GM18498 (cell line): ENCODE measurements at regions not wholly inside any gene's neighbourhood (a gene's known extent, or its start where the extent isn't known, plus 50 kb on each side); places are given as distances from the start of the nearest gene placed in this dataset.

Source experiments
- ATAC-seq: cut with Tn5 transposase; IDR thresholded peaks from one replicate; pipeline ENCODE4 v1.9.1; 2021; ENCODE audit warnings: mild to moderate bottlenecking, moderate library complexity; ENCODE audit not compliant: unreplicated experiment

DNA sequence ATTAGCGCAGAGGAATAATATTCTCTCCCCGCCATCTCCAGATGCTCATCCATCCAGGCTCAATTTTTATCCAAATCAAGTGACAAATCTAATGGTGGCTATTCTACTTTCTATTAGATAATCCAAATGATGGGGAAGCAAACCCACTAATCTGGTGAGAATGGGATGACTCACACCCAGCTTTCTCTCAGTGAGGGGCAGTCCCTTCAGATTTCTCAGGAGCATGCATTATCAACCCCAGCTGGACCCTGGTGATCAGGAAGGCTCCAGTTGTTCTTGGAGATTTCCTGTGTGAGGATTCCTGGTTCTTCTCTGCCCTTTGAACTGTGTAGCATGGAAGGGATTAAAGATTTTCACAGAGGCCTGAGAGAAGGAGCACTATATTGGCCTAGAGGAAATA lies 358.0 kb downstream of the WDR72 start:
- ATAC-seq, result no peak

DNA sequence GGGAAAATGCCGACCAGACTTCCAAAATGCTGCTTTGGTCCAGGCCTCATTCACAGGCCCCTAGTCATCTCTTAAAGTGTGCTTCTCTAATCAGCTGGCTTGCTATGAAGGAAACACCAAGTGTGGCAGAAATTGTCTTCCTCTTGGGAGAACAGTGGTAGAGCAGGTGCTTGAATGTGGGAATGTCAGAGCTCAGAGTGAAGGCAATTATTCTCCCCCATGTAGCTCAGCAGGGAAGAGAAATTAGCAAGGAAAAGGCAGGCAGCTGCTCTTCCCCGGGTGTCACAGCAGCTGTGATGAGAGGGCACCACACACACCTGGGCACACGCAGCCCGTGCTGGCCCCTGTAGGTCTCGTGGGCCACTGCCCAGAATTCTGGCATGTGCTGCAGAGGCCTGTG lies 358.5 kb downstream of the WDR72 start:
- no peak for ATAC-seq

- ATAC-seq, result no peak
These were observed 362.3 kb downstream of the WDR72 start for GRCh38 chr15:53397041-53397616.

DNA sequence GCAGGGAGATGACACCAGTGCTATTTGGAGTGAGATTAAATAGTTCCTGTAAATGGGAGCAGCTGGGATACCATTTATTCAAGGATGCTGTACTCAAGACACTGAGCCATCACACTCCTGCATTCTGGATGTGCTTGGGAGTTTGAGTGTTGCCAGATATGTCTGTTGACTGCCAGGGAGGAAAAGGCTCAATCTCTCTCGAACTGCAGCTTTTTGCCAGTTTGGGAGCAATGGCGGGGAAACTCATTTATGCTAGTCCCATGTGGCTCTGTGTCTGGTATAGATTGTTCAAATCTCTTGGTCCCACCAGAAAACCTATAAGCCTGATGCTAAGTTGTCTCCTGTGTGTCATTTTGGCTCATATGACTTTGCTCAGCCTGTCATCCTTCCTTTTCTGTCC lies 363.6 kb downstream of the WDR72 start:
- ATAC-seq, result no peak

GRCh38 chr15:53390549-53390948 lies 368.9 kb downstream of the WDR72 start:
- no peak for ATAC-seq

DNA sequence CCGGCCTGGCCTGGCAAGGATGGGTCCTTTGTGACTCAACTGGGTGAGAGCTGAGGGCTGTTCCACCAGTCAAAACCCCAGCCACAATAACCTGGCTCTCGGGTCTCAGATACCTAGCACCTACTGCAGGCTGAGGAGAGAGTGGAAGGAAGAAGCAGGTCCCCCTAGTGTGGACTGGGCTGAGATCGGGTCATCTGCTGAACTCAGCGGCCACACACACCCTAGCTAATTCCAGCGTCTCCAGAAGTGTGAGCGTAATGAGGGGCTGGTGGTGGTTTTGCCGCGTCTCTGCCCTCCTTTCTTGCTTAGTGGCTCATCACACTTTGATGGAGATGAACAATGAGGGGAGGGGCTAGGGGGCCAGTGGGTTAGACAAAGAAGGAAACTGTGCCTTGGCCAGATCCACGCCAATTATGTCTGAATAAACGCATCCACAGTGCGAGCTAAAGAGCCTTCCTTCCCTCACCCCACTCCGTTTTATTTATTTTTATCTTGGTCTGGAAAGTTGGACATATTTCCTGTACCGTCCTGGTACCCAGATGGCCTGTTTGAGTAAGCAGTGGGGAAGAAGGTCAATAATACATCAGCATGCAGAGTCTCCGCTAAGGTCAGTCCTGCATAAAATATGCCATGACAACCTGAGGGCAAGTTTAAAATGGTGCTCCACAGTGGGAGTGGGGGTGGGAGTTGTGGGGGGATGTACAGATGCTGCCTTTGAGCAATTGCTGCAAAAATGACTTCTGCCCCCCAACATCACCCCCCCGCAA lies 370.0 kb downstream of the WDR72 start:
- no peak for ATAC-seq

GRCh38 chr15:53384417-53384816 lies 375.0 kb downstream of the WDR72 start:
- no peak for ATAC-seq

DNA sequence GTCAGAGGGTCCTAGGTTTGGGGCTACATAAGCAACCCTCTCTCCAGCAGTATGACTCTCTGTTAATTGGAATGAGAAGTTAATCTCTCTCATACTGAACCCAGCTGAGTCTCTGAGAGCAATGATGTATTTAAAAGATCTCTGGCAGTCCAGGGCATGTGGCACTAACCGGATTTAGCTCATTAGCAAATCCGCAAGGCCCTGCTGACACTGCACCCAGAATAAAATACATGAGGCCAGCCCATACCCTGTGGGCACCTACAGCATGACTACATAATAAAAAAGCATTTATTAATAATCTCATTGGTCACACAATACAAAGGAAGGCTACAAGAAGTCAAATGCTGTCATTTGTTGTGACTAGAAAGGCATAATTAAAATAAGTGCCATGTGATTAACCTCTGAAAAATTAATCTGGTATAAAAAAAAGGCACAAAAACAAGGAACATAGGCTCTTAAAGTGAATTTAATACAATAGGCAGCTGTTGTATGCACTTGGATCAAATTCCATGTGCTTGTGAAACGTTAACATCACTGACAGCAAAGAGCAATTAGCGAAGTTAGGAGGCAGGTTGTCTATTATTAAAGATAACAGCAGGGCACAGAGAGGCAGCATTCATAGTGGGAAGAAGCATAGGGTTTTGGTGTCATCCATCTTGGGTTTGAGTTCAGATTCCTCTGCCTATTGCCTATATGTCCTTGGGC lies 381.2 kb downstream of the WDR72 start:
- no peak for ATAC-seq

DNA sequence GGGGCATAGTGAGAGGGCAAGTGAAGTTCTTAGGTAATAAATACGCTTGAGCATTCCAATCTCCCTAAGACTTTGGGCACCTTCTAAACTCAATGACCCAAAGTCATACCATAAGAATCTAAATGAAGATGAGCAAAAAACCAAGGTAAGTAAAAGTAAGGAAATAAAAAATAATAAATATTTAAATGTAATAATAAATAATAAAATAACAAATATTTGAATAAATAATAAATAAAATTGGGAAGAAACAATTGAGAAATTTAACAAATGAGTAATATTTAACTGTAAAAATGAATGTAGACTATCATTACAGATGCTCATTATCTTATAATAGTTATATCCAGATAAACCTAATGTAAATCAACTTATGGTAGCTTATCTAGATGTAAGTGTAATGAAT lies 391.7 kb downstream of the WDR72 start:
- ATAC-seq, result no peak

GRCh38 chr15:53360881-53361280 lies 398.6 kb downstream of the WDR72 start:
- ATAC-seq, result no peak

GRCh38 chr15:53359038-53359437 lies 400.4 kb downstream of the WDR72 start:
- ATAC-seq, result no peak

GRCh38 chr15:53354874-53355273 lies 404.6 kb downstream of the WDR72 start:
- no peak for ATAC-seq

GRCh38 chr15:53351373-53351772 lies 408.1 kb downstream of the WDR72 start:
- no peak for ATAC-seq

- ATAC-seq, result no peak
These were observed 412.9 kb downstream of the WDR72 start for GRCh38 chr15:53346583-53346982.

DNA sequence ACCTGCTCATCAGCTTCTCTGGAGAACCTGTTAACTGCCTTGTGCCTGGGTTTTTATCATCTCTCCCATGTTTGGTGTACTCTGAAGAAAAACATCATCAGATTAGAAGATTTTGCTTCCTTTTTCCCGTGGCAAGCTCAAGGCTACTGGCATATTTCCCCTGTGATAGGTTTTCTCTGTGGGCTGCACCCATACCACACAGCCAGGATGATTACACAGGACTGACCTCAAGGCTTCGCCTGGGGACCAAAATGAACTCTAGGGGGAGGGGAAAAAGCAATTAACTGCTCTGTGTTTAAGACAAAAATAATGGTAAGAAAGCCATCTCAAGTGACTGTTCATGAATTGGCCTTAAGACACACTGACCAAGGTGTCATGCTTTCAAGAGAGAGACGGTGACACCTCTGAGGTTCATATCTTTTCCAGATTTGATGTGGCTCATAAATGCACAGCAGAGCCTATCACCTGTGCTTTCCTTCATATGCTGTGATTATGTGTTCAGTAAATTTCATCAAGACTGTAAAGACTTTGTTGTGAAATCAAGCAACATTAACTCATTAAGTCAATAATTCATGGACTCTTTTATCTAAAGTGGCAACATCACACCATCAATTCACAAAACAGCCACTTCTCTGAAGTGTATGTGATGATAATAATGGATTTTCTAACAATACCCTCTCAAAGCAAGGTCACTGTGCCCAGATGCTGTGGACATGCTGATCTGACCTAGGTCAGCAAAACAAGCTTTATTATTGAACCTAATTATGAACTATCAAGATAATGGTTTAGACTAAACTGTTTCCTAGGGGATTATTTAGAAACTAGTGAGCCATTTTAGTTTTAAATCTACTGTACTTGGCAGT lies 427.9 kb downstream of the WDR72 start:
- ATAC-seq, result no peak

- no peak for ATAC-seq
These were observed 431.1 kb downstream of the WDR72 start for GRCh38 chr15:53328341-53328740.

GRCh38 chr15:53324061-53324460 lies 435.4 kb downstream of the WDR72 start:
- no peak for ATAC-seq

DNA sequence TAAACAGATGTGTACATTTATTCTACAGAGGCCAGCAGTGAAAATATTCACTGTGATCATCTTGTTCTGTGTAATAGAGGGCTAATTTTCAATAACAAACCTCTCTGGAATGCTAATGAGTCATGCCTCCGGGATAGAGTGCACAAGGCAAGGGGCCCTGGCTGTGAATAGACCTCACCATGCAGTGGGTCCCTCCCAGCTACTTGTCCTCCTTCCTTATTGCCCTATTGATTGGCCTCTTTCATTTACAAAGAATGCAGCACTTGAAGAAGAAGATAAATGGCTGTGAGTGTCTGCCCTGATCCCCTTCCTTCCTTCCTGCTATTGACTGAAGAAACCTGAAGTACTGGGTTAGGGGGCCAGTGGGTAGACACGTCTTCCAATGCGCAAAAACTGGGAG lies 436.3 kb downstream of the WDR72 start:
- no peak for ATAC-seq

GRCh38 chr15:53320816-53321215 lies 438.6 kb downstream of the WDR72 start:
- no peak for ATAC-seq

DNA sequence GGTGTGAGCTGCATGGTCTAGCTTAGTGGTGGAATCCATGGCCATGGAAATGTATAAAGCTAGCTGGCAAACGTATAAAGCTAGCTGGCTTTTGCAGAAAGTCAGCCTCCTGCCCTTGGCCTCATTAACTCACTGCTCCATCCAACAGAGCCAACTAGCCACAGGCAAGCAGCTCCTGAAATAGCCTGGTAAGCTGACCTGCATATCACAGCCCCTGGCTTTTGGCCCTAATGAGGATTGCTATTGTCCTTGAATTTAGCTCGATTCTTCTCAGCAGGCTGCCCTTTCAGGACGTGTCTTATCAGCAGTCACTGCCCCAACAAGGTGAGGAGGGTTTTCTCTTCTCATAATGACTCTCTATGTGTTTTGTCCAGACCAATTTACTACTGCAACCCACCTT lies 446.8 kb downstream of the WDR72 start:
- no peak for ATAC-seq

GRCh38 chr15:53310709-53311108 lies 448.8 kb downstream of the WDR72 start:
- ATAC-seq, result no peak
